HG03097 (cell line): ENCODE measurements at regions not wholly inside any gene's neighbourhood (a gene's known extent, or its start where the extent isn't known, plus 50 kb on each side); places are given as distances from the start of the nearest gene placed in this dataset.
"Not testable (repeated sequence)": the region's sequence is repeated elsewhere in the genome, so short reads cannot be mapped to it uniquely, and the experiment has no call there.

Source experiments
- ATAC-seq: cut with Tn5 transposase; IDR thresholded peaks from one replicate; pipeline ENCODE4 v1.9.1; 2021; ENCODE audit not compliant: unreplicated experiment, low FRiP score

GRCh38 chr4:4021161-4021560 is 205.6 kb downstream of the OTOP1 start:
- not testable (repeated sequence) for ATAC-seq

- not testable (repeated sequence) for ATAC-seq
Measured at GRCh38 chr4:4026708-4027107, 200.0 kb downstream of the OTOP1 start.

- not testable (repeated sequence) for ATAC-seq
Measured at GRCh38 chr4:4028752-4029151, 198.0 kb downstream of the OTOP1 start.

- ATAC-seq = not testable (repeated sequence)
Measured at GRCh38 chr4:4030509-4030908, 196.2 kb downstream of the OTOP1 start.

GRCh38 chr4:4031446-4032135 is 195.1 kb downstream of the OTOP1 start:
- ATAC-seq = not testable (repeated sequence)

GRCh38 chr4:4032364-4032763 is 194.4 kb downstream of the OTOP1 start:
- ATAC-seq = not testable (repeated sequence)

GRCh38 chr4:4032801-4033605 is 193.7 kb downstream of the OTOP1 start:
- not testable (repeated sequence) for ATAC-seq

- not testable (repeated sequence) for ATAC-seq
Measured at GRCh38 chr4:4037399-4038138, 189.2 kb downstream of the OTOP1 start.

GRCh38 chr4:4045823-4046222 is 180.9 kb downstream of the OTOP1 start:
- ATAC-seq = not testable (repeated sequence)

GRCh38 chr4:4046686-4047085 is 180.0 kb downstream of the OTOP1 start:
- ATAC-seq = not testable (repeated sequence)

GRCh38 chr4:4047202-4047601 is 179.5 kb downstream of the OTOP1 start:
- not testable (repeated sequence) for ATAC-seq

GRCh38 chr4:4048227-4048626 is 178.5 kb downstream of the OTOP1 start:
- not testable (repeated sequence) for ATAC-seq

- ATAC-seq = not testable (repeated sequence)
Measured at GRCh38 chr4:4050781-4051180, 175.9 kb downstream of the OTOP1 start.

GRCh38 chr4:4052933-4053332 is 173.8 kb downstream of the OTOP1 start:
- not testable (repeated sequence) for ATAC-seq

GRCh38 chr4:4057226-4057625 is 169.5 kb downstream of the OTOP1 start:
- ATAC-seq = not testable (repeated sequence)

GRCh38 chr4:4084171-4084570 is 142.6 kb downstream of the OTOP1 start:
- not testable (repeated sequence) for ATAC-seq

GRCh38 chr4:4089716-4090419 is 136.9 kb downstream of the OTOP1 start:
- not testable (repeated sequence) for ATAC-seq

GRCh38 chr4:4090720-4091119 is 136.0 kb downstream of the OTOP1 start:
- ATAC-seq = not testable (repeated sequence)

GRCh38 chr4:4092159-4092558 is 134.6 kb downstream of the OTOP1 start:
- not testable (repeated sequence) for ATAC-seq

- not testable (repeated sequence) for ATAC-seq
Measured at GRCh38 chr4:4099610-4100009, 127.1 kb downstream of the OTOP1 start.
